ENCODE measurements at regions not wholly inside any gene's neighbourhood (a gene's known extent, or its start where the extent isn't known, plus 50 kb on each side); places are given as distances from the start of the nearest gene placed in this dataset.

DNA sequence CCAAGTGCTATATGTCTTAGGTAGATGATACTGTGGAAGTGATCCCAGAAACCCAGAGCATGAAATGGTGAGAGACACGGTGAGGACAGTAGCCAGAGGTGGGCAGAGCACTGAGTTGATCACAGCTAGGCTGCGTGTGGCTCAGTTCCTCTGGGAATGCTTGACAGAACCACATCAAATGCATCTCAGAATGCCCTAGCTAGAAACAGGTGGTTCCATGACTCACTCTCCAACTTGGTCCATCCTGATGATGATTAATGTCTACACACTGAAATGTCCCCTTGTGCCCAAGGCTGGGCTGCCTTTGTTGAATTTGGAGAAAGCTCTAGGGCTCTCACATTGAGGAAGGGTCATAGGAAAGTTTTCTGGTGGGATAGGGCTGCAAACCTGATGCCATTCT is 113.6 kb downstream of the ZNF518B start:
- CTCF ChIA-PET = no interaction called here
- Mint-ChIP-seq H3K9me3 (peaks cover 7% of the 10 kb centered on the region; the same call in 1 of the 2 replicates), H3K27me3 (ENCODE audit: low read depth) (no peaks in the 10 kb centered on the region; the same call in none of the 2 replicates), H3K4me1 (no peaks in the 10 kb centered on the region), H3K4me3 (no peak overlapping the region), H3K27ac (no peak overlapping the region), H3K36me3 (no peaks in the 10 kb centered on the region)
- no peak for DNase-seq (ENCODE audit: low spot score)
- TF ChIP-seq MXD4 (CRISPR knock-in tag; IDR thresholded peaks at IDR 0.05; ENCODE audit: borderline replicate concordance) (no peak), ATF6 (CRISPR knock-in tag; IDR thresholded peaks at IDR 0.05) (no peak), NR3C1 (CRISPR knock-in tag; conservative IDR thresholded peaks at IDR 0.05; ENCODE audit: low read depth) (no peak), USF1 (CRISPR knock-in tag; IDR thresholded peaks at IDR 0.05) (no peak), HMGA2 (CRISPR knock-in tag; IDR thresholded peaks at IDR 0.05) (no peak), OVOL2 (CRISPR knock-in tag; IDR thresholded peaks at IDR 0.05; ENCODE audit: borderline replicate concordance) (no peak), ATF1 (CRISPR knock-in tag; IDR thresholded peaks at IDR 0.05) (no peak), ZNF396 (CRISPR knock-in tag; IDR thresholded peaks at IDR 0.05; ENCODE audit: borderline replicate concordance) (no peak), E2F5 (CRISPR knock-in tag; IDR thresholded peaks at IDR 0.05) (no peak), ZNF263 (CRISPR knock-in tag; IDR thresholded peaks at IDR 0.05; ENCODE audit: low read depth) (no peak), ZNF425 (CRISPR knock-in tag; conservative IDR thresholded peaks at IDR 0.05) (no peak)
- TF ChIP-seq, protein P1, sequence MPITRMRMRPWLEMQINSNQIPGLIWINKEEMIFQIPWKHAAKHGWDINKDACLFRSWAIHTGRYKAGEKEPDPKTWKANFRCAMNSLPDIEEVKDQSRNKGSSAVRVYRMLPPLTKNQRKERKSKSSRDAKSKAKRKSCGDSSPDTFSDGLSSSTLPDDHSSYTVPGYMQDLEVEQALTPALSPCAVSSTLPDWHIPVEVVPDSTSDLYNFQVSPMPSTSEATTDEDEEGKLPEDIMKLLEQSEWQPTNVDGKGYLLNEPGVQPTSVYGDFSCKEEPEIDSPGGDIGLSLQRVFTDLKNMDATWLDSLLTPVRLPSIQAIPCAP (CRISPR knock-in tag; IDR thresholded peaks at IDR 0.05) = no peak
- TF ChIP-seq, protein P2, sequence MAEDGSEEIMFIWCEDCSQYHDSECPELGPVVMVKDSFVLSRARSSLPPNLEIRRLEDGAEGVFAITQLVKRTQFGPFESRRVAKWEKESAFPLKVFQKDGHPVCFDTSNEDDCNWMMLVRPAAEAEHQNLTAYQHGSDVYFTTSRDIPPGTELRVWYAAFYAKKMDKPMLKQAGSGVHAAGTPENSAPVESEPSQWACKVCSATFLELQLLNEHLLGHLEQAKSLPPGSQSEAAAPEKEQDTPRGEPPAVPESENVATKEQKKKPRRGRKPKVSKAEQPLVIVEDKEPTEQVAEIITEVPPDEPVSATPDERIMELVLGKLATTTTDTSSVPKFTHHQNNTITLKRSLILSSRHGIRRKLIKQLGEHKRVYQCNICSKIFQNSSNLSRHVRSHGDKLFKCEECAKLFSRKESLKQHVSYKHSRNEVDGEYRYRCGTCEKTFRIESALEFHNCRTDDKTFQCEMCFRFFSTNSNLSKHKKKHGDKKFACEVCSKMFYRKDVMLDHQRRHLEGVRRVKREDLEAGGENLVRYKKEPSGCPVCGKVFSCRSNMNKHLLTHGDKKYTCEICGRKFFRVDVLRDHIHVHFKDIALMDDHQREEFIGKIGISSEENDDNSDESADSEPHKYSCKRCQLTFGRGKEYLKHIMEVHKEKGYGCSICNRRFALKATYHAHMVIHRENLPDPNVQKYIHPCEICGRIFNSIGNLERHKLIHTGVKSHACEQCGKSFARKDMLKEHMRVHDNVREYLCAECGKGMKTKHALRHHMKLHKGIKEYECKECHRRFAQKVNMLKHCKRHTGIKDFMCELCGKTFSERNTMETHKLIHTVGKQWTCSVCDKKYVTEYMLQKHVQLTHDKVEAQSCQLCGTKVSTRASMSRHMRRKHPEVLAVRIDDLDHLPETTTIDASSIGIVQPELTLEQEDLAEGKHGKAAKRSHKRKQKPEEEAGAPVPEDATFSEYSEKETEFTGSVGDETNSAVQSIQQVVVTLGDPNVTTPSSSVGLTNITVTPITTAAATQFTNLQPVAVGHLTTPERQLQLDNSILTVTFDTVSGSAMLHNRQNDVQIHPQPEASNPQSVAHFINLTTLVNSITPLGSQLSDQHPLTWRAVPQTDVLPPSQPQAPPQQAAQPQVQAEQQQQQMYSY (CRISPR knock-in tag; IDR thresholded peaks at IDR 0.05) = no peak
- TF ChIP-seq, protein P3, sequence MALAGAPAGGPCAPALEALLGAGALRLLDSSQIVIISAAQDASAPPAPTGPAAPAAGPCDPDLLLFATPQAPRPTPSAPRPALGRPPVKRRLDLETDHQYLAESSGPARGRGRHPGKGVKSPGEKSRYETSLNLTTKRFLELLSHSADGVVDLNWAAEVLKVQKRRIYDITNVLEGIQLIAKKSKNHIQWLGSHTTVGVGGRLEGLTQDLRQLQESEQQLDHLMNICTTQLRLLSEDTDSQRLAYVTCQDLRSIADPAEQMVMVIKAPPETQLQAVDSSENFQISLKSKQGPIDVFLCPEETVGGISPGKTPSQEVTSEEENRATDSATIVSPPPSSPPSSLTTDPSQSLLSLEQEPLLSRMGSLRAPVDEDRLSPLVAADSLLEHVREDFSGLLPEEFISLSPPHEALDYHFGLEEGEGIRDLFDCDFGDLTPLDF (CRISPR knock-in tag; IDR thresholded peaks at IDR 0.05) = no peak
- POLR2A ChIA-PET = no interaction called here
- no peak for ATAC-seq

All from WTC11 (cell line).